Immature natural killer cell (primary cell): ENCODE measurements at regions not wholly inside any gene's neighbourhood (a gene's known extent, or its start where the extent isn't known, plus 50 kb on each side); places are given as distances from the start of the nearest gene placed in this dataset.
"Not testable (repeated sequence)": the region's sequence is repeated elsewhere in the genome, so short reads cannot be mapped to it uniquely, and the experiment has no call there.

Experiments
- DNase-seq, 3 donors: peaks; one replicate each; pipeline ENCODE4 v3.0.0; 2022; ENCODE audit warnings: mixed read lengths in 1 of 3
- H3K27ac Mint-ChIP-seq, 6 donors: one replicate each; pipeline ENCODE4 v1.8.0; 2020; ENCODE audit warnings: mixed read lengths in 6 of 6, mild to moderate bottlenecking in 5 of 6, inconsistent platforms in 4 of 6, moderate library complexity in 3 of 6
- H3K27me3 Mint-ChIP-seq, 3 donors: one replicate each; pipeline ENCODE4 v1.8.0; 2020 to 2021; ENCODE audit warnings: low read depth in 3 of 3, mild to moderate bottlenecking in 3 of 3, mixed read lengths in 3 of 3, moderate library complexity in 3 of 3, inconsistent platforms in 1 of 3
- H3K36me3 Mint-ChIP-seq, 3 donors: one replicate each; pipeline ENCODE4 v1.8.0; 2020; ENCODE audit warnings: mixed read lengths in 3 of 3, inconsistent platforms in 2 of 3, mild to moderate bottlenecking in 2 of 3
- H3K4me1 Mint-ChIP-seq, 2 donors: one replicate each; pipeline ENCODE4 v1.8.0; 2020; ENCODE audit warnings: inconsistent platforms in 2 of 2, mild to moderate bottlenecking in 2 of 2, mixed read lengths in 2 of 2, moderate library complexity in 1 of 2
- H3K4me3 Mint-ChIP-seq, 5 donors: one replicate each; pipeline ENCODE4 v1.8.0; 2020; ENCODE audit warnings: mild to moderate bottlenecking in 5 of 5, mixed read lengths in 5 of 5, inconsistent platforms in 3 of 5, moderate library complexity in 3 of 5
- H3K9me3 Mint-ChIP-seq, 6 donors: one replicate each; pipeline ENCODE4 v1.8.0; 2020; ENCODE audit warnings: mild to moderate bottlenecking in 6 of 6, mixed read lengths in 6 of 6, inconsistent platforms in 4 of 6, moderate library complexity in 3 of 6

DNA sequence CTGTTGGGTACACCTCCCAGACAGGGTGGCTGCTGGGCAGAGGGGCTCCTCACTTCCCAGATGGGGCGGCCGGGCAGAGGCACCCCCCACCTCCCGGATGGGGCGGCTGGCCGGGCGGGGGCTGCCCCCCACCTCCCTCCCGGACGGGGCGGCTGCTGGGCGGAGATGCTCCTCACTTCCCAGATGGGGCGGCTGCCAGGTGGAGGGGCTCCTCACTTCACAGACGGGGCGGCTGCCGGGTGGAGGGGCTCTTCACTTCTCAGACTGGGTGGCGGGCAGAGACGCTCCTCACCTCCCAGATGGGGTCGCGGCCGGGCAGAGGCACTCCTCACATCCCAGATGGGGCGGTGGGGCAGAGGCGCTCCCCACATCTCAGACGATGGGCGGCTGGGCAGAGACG is 999.3 kb upstream of the CITED2 start:
- H3K36me3 Mint-ChIP-seq, H3K4me3 Mint-ChIP-seq, H3K27me3 Mint-ChIP-seq, H3K4me1 Mint-ChIP-seq, H3K9me3 Mint-ChIP-seq, H3K27ac Mint-ChIP-seq, DNase-seq: not testable (repeated sequence)

DNA sequence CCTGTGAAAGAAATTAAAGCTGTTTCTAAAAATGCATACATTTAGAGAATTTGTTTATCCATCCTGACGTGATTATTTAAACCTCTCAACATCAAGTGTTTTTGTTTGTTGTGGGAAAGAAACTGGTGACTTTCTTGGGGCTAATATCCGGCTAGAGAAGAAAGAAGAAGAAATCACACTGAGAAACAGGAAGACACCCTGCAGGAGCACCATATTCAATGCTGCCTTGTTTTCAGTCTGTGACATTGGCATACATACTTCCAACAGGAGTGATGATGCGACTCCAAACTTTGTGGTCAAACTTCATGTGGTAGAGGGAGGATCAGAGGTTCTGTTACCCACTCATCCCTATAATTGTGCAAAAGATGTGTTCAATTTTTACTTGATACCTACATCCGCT is 997.6 kb upstream of the CITED2 start:
- H3K4me3 Mint-ChIP-seq, result no peak overlapping the region
- no peak overlapping the region for H3K27ac Mint-ChIP-seq
- DNase-seq, result no peak

DNA sequence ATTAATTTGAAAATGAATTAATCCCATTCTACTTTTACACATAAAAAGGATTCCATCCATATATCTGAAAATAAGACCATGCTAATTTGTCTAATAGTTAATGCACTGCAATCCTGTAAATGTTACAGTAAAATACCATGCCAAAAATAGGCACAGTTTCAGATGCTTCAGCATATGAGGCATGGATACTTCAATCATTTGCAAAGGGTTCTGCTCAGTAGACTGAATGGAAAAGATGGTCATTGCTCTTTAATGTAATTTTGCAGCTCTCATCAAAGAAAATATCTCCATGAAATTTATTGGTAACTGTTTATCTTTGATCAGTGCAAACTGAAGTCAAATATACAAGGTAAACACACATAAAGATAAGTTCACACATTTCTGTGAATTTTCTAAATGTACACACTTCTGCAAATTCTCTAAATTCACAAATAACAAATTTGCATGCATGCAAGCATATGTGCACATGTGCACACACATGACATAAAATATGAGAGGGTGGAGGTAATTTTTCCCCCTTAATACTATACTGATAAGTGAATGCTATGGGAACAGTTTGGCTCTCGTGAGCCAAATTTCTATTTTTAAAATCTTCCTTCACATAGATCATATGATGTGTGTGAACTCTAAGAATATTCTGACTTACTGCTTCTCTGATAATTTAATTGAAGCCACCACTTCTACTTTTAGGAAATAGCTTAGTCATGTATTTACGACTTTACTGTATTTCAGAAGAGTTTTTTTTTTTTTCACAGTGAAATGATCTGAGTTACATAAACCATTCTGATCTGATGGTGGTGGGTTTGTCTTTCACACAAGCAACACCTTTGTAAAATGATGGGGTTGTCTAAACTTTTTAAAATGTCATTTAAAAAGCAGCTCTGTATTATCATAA is 996.8 kb upstream of the CITED2 start:
- no peak overlapping the region for H3K4me3 Mint-ChIP-seq
- no peaks in the 10 kb centered on the region for H3K27me3 Mint-ChIP-seq
- H3K27ac Mint-ChIP-seq, result no peak overlapping the region
- no peak for DNase-seq
- no peaks in the 10 kb centered on the region for H3K4me1 Mint-ChIP-seq
- H3K36me3 Mint-ChIP-seq, result no peaks in the 10 kb centered on the region
- H3K9me3 Mint-ChIP-seq, result peaks cover 0 to 6% (median 3%) of the 10 kb centered on the region in 6 donors

More for the DNA sequence above, 997.6 kb upstream of the CITED2 start:
- no peaks in the 10 kb centered on the region for H3K27me3 Mint-ChIP-seq
- H3K9me3 Mint-ChIP-seq, result peaks cover 0 to 6% (median 3%) of the 10 kb centered on the region in 6 donors
- H3K4me1 Mint-ChIP-seq, result no peaks in the 10 kb centered on the region
- H3K36me3 Mint-ChIP-seq, result no peaks in the 10 kb centered on the region

DNA sequence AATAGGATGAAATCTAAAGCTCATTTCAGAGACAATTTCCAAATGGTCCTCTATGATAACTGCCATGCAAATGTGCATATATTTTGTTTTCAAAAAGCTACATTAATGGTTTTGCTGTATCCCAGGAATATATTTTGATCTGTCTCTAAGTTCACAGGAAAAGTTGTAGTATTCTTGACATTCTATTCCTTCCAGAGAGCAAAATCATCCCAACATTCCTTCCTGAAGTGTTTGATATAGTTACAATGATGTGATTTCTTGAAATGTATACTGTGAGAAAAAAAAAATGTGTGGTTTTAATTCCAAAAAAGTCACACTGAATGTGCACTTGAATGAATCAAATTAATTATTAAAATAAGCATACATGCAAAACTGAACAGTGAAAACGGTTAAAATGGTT is 996.0 kb upstream of the CITED2 start:
- no peak for DNase-seq
- no peak overlapping the region for H3K4me3 Mint-ChIP-seq
- no peaks in the 10 kb centered on the region for H3K36me3 Mint-ChIP-seq
- no peak overlapping the region for H3K27ac Mint-ChIP-seq
- no peaks in the 10 kb centered on the region for H3K27me3 Mint-ChIP-seq
- H3K4me1 Mint-ChIP-seq, result no peaks in the 10 kb centered on the region
- peaks cover 0 to 7% (median 6%) of the 10 kb centered on the region in 6 donors for H3K9me3 Mint-ChIP-seq

DNA sequence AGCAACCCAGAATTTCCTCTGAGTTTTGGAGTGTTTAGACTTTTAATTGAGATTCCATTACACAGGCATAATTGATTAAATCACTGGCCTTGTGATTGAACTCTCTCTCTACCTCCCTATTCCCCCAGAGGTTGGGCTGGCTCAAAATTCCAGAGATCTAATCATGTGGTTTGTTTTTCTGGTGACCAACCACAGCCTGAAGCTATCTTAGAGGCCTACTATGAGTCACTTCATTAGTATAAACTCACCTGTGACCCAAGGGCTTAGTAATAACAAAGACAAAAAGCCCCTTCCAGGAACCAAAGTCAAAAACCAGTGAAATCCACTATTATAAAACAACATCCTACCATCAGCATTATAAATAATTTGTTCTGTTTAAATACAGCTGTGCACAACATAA is 992.5 kb upstream of the CITED2 start:
- Mint-ChIP-seq H3K4me1 (no peaks in the 10 kb centered on the region), H3K4me3 (no peak overlapping the region), H3K36me3 (no peaks in the 10 kb centered on the region), H3K27me3 (no peaks in the 10 kb centered on the region), H3K27ac (no peak overlapping the region), H3K9me3 (peaks cover 2 to 16% (median 7%) of the 10 kb centered on the region in 6 donors)
- no peak for DNase-seq

DNA sequence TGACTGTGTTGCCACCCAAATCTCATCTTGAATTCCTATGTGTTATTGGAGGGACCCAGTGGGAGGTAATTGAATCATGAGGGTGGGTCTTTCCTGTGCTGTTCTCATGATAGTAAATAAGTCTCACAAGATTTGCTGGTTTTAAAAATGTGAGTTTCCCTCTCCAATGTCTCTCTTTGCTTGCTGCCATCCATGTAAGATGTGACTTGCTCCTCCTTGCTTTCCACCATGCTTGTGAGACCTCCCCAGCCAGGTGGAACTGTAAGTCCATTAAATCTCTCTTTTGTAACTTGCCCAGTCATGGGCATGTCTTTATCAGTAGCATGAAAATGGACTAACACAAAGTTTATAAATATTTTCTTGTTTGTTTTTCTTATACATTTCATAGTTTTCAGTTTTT is 990.5 kb upstream of the CITED2 start:
- Mint-ChIP-seq H3K4me3 (no peak overlapping the region), H3K27me3 (no peaks in the 10 kb centered on the region), H3K9me3 (peaks cover 2 to 16% (median 7%) of the 10 kb centered on the region in 6 donors), H3K4me1 (no peaks in the 10 kb centered on the region), H3K36me3 (no peaks in the 10 kb centered on the region), H3K27ac (no peak overlapping the region)
- no peak for DNase-seq

DNA sequence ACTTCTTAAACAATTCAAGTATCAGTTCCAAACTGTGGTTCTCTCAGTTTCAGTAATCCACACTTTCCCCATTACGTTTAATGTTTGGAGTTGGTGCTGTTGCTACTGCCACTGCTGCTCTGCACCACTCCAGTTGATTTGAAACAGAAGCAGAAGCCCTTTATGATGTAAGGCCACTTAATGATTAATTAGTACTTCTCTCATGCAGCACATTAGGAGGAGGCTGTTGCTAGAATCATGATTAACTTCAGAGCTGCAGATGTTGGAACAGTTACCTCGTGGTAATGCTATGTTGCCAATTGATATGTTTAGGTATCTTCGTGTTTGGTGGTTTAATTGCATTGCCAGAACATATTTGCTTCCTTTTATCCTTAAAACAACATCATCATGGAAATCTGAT is 986.2 kb upstream of the CITED2 start:
- H3K4me1 Mint-ChIP-seq, result no peaks in the 10 kb centered on the region
- DNase-seq, result no peak
- no peaks in the 10 kb centered on the region for H3K36me3 Mint-ChIP-seq
- H3K9me3 Mint-ChIP-seq, result peaks cover 0 to 11% (median 6%) of the 10 kb centered on the region in 6 donors
- H3K4me3 Mint-ChIP-seq, result no peak overlapping the region
- H3K27ac Mint-ChIP-seq, result no peak overlapping the region
- H3K27me3 Mint-ChIP-seq, result peaks cover 0 to 2% (median 0%) of the 10 kb centered on the region in 3 donors

DNA sequence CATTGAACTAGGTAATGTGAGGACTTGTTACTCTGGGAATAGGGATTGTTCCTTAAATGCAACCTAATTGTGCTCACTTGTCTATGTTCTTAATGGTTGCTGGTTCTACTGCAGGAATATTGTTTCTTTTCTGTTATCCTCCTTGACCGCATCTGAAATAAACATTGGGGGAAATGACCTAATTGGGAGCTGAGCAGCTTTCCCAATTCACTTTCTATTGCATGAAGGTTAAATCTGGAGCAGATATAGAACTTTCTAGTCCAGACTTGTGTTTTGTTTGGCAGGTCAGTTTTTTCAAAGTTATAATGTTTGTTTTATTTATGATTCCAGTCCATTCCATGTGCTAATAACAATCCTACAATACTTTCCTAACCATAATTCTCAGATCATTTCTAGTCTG is 981.0 kb upstream of the CITED2 start:
- DNase-seq, result no peak
- Mint-ChIP-seq H3K4me3 (no peak overlapping the region), H3K9me3 (peaks cover 0 to 4% (median 0%) of the 10 kb centered on the region in 6 donors), H3K27ac (no peak overlapping the region), H3K36me3 (no peaks in the 10 kb centered on the region), H3K27me3 (peaks cover 0 to 2% (median 0%) of the 10 kb centered on the region in 3 donors), H3K4me1 (no peaks in the 10 kb centered on the region)

DNA sequence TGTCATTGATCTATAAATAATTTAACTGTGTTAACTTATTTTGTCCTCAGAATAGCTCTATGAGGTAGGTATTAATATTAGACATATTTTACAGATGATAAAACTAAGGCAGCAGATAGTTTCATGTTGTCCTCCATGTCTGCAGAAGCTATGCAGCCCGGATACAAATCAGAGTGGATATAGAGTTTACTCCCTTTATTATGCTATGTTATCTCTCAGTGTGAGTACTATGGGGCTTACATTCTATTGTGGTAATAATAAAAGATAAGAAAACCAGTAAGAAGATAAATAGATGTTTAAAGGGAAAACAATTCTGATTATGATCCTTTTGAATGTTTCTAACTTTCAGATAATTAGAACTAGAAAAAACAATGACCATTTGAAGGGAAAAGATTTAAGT is 979.8 kb upstream of the CITED2 start:
- H3K9me3 Mint-ChIP-seq, result peaks cover 0 to 4% (median 0%) of the 10 kb centered on the region in 6 donors
- no peak for DNase-seq
- no peak overlapping the region for H3K4me3 Mint-ChIP-seq
- peaks cover 0 to 2% (median 0%) of the 10 kb centered on the region in 3 donors for H3K27me3 Mint-ChIP-seq
- H3K27ac Mint-ChIP-seq, result no peak overlapping the region
- no peaks in the 10 kb centered on the region for H3K36me3 Mint-ChIP-seq
- no peaks in the 10 kb centered on the region for H3K4me1 Mint-ChIP-seq

DNA sequence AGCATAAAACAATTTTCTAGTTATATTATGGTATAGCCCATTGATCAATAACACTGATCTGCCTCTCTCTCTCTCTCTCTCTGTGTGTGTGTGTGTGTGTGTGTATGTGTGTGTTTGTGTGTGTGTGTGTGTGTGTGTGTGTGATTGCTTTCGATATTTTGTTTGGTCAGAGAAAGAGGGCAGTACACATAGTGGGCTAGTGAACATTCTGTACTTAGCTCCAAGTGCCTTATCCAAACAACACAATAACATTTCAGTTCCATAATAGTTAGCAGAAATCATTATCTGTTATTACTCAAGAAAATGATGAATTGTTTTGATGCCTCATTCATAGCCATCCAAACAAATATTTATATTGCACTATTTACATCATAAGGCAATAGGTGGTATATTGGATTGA is 979.1 kb upstream of the CITED2 start:
- Mint-ChIP-seq H3K36me3 (no peaks in the 10 kb centered on the region), H3K4me1 (no peaks in the 10 kb centered on the region), H3K4me3 (no peak overlapping the region), H3K9me3 (peaks cover 0 to 4% (median 0%) of the 10 kb centered on the region in 6 donors), H3K27me3 (peaks cover 0 to 2% (median 0%) of the 10 kb centered on the region in 3 donors), H3K27ac (no peak overlapping the region)
- no peak for DNase-seq

DNA sequence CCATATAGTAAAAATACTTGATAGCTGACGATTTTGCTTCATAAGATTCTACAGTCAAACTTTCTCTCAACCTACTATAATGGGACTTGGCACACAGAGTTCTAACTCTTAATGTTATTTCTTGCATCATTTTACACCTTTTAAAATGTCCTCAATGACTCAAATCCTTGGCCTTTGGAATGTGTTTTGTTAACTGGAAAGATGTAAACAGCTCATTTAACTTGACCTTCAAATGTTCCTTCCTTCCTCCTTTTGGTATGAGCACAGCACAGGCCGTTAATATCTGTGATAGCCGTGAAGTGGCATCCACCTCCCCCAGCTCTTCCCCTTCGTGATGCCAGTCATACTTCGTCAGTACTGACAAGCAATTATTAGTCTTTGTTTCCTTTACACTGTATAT is 972.0 kb upstream of the CITED2 start:
- Mint-ChIP-seq H3K4me1 (no peaks in the 10 kb centered on the region), H3K36me3 (no peaks in the 10 kb centered on the region), H3K27ac (no peak overlapping the region), H3K9me3 (peaks cover 0 to 8% (median 1%) of the 10 kb centered on the region in 6 donors), H3K4me3 (no peak overlapping the region), H3K27me3 (peaks cover 0 to 6% (median 0%) of the 10 kb centered on the region in 3 donors)
- no peak for DNase-seq

DNA sequence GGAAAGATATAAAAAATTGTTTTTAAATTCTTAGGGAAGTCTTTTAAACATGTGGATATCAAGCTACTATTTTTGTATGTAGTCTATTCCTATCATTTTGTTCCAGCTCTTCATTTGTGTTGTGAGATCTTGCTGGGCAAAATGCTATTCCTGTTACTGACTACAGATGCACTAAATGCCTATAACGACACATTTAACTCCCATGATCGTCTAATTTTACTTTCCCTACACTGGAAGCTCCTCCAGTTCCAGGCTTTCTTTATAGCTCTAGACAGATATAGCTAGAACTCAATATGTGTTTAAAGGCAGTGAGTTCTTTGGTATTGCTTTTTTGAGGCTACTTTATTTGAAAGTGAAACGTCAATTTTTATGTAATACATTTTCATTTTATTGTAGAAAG is 971.5 kb upstream of the CITED2 start:
- peaks cover 0 to 6% (median 0%) of the 10 kb centered on the region in 3 donors for H3K27me3 Mint-ChIP-seq
- H3K4me3 Mint-ChIP-seq, result no peak overlapping the region
- no peaks in the 10 kb centered on the region for H3K36me3 Mint-ChIP-seq
- no peaks in the 10 kb centered on the region for H3K4me1 Mint-ChIP-seq
- no peak overlapping the region for H3K27ac Mint-ChIP-seq
- peaks cover 0 to 11% (median 2%) of the 10 kb centered on the region in 6 donors for H3K9me3 Mint-ChIP-seq
- no peak for DNase-seq

DNA sequence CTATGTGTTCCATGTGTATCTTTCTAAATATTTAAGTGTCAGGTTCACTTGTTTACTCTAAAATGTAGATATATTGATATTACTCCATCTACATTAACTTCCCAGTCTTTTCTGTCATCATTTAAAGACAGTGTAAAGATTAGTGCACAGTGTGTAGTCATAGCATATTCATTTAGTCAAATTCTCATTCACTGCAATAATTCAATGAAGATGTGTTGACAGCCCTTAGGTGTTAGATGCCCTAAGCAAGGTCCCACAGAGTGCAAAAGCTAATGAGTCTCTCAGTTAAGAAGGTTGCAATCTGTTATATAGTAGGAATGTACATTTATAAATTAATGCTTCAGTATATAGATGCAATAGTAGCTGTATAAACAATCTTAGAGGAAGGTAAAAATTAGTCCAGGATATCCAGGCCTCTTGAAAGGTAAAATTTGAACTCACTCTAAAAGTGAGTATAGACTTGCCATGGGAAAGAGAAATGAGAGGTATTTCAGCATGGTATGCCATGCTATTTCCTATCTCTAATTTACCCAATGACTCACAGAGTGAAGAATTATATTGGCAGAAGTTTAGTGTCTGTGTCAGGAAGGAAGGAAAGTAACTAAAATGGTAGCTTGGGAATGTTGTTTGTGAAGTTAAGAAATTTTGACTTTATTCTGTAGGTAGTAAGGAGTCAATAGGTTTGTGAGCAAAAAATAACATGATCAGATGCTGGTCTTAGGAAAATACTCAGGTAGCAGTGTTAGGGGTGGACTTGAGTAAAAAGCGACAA is 969.9 kb upstream of the CITED2 start:
- no peak overlapping the region for H3K4me3 Mint-ChIP-seq
- DNase-seq, result no peak
- peaks cover 0 to 6% (median 0%) of the 10 kb centered on the region in 3 donors for H3K27me3 Mint-ChIP-seq
- H3K36me3 Mint-ChIP-seq, result no peaks in the 10 kb centered on the region
- H3K27ac Mint-ChIP-seq, result no peak overlapping the region
- H3K9me3 Mint-ChIP-seq, result peaks cover 0 to 12% (median 2%) of the 10 kb centered on the region in 6 donors
- no peaks in the 10 kb centered on the region for H3K4me1 Mint-ChIP-seq

DNA sequence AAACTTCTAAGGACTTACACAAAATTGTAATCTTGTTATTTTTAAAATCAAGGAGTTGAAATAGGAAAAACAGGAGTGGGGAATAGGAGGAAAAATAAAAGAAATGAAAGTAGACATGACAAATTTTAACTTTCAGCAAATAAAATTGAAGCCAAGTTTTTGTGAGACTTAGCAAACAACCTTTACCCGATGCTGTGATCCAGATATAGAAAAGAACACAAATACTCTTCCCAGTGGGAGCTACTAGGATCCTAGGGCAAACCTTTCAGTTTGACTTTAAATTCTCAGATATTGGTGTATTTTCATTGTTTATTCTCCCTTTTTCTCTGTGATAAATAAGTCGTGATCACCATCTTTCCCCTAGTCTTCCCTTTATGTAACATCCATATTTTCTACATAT is 968.7 kb upstream of the CITED2 start:
- H3K27ac Mint-ChIP-seq, result no peak overlapping the region

More for the DNA sequence above, 968.7 kb upstream of the CITED2 start:
- peaks cover 0 to 18% (median 2%) of the 10 kb centered on the region in 6 donors for H3K9me3 Mint-ChIP-seq
- no peak for DNase-seq
- H3K36me3 Mint-ChIP-seq, result no peaks in the 10 kb centered on the region
- H3K4me3 Mint-ChIP-seq, result no peak overlapping the region
- H3K4me1 Mint-ChIP-seq, result no peaks in the 10 kb centered on the region
- H3K27me3 Mint-ChIP-seq, result peaks cover 0 to 6% (median 0%) of the 10 kb centered on the region in 3 donors
